ENCODE measurements at regions not wholly inside any gene's neighbourhood (a gene's known extent, or its start where the extent isn't known, plus 50 kb on each side); places are given as distances from the start of the nearest gene placed in this dataset.
"Not testable (repeated sequence)": the region's sequence is repeated elsewhere in the genome, so short reads cannot be mapped to it uniquely, and the experiment has no call there.

DNA sequence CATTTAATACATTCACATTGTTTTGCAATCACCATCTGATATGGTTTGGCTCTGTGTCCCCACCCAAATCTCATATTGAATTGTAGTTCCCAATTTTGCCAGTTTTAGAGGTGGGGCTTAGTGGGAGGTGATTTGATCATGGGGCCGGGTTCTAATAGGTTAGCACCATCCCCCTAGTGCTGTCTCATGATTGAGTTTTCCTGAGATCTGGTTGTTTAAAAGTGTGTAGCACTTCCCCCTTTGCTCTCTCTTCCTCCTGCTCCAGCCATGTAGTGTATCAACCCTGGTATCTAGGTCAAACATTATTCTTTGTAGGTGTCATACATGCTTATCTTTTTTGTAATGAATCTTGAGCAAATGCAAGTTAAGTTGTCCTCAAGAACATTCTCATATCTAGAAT is 83.3 kb upstream of the KIT start:
- DNase-seq (no peak), ATAC-seq (no peak)

DNA sequence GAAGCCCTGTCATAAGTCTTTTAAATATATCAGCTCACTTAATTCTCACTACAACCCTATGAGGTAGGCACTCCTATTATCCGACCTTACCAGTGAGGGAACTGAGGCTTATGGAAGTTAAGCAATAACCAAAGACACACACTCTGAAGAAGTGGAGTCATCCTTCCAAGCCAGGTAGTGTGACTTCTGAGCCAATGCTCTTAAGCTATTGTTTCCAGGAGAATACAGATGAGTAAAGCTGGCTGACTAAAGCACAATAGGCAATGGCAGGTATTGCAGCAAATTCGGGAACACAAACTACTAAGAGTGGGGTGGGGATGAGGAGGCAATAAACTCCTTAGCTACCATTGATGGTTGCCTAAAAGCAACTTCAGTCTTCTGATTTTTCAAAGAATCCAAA is 81.8 kb upstream of the KIT start:
- no peak for DNase-seq
- ATAC-seq = no peak

DNA sequence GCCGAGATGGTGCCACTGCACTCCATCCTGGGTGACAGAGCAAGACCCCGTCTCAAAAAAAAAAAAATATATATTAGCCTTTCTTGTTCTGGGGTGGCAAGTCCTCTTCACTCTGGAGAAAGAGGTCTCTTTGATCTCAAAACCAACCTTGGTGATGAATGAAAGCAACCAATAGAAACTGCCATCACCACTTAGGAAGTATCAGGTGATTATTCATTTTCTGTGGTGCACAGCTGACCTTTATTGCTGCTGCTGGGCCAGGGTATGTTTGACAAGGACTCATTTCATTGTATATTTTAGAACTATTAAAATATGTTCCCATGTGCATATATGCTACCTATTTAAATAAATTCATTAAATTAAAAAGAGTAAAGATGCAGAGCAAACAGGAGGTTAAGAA is 76.0 kb upstream of the KIT start:
- DNase-seq (no peak), ATAC-seq (no peak)

DNA sequence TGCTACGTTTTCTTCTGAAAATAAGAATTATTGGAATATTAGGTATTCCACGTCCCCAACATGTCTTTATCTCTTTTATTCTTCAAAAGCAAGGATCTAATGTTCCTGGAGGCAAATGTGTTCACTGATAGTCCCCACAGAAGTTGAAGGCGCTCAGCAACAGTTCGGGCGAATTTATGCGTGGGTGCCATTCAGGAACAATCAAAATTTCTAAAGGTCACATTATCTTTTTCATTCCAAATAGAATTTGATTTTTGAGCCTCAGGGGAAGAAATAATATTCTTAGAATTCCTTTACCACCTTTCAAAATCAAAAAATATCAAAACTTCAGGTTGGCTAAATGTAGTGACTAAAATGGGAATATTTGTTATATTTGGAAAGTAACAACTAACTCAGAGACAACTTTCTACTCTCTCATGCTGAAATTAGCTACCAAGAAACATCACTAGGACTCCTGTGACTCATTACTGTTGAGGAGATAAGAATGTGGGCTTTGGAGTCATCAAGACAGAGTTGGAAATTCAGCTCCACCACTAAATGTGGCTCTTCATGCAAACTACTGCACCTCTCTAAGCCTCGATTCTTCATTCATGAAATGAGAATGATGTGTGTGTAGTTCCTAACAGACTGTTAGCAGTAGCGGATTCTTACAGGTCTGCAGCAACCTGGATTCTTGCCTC is 72.3 kb upstream of the KIT start:
- ATAC-seq (no peak), DNase-seq (no peak)

DNA sequence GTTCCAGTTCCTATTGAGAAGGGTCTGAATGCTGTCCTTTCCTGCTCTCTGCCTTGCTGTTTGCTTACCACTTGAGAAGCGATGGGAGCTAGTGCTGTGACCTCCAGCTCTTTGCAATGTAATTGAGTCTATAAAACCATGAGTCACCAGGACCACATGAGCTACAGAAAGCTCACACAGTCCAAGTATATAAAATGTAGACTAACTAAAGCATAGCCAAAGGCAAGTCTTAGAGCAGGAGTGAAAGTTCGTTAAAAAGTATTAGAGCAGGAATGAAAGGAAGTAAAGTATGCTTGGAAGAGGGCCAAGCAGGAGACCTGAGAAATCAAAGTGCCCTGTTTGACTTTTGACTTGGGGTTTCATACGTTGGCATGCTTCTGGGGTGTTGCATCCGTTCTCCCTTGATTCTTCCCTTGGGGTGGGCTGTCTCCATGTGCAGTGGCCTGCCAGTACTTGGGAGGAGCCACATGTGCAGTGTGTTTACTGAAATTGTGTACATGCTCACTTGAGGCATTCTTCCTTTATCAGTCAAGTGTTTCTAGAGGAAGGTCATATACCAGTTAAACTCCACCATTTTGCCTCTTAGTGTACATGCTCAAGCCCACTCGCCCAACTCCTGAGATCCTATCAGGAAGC is 71.3 kb upstream of the KIT start:
- no peak for ATAC-seq
- DNase-seq = no peak

DNA sequence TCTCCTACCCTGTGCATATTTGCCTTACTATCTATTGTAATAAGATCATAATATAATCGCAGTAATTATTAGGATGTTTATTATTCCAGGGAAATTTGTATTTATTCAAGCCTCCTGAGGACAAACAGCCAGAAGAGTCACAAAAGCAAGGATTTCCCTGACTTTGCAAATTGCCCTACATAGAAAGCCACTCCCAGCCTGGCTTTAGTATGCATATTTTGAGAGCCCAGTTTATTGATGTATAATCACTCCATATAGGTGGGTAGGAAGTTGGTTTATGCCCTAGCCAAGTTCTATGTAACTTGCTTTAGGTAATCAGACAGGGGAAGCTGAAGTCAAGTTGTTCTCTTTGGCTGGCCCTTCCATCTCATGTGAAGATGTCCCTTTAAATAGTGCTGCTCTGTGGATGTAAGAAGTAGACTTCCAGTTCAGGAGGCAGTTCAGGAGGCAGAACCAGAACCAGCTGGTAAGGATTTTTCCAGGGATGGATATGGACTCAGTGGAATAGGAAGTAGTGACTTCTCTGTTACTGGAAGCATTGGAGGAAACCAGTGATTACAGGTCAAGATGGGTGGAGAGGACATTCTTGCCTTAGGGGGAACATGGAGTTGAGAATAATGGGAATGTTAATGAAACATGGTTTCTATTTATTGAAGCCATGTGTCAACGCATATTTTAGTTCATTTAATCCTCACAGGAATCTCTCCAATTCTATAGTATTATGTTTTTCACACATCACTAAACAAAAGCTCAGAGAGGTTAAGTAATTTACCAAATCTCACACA is 70.5 kb upstream of the KIT start:
- no peak for DNase-seq
- no peak for ATAC-seq

DNA sequence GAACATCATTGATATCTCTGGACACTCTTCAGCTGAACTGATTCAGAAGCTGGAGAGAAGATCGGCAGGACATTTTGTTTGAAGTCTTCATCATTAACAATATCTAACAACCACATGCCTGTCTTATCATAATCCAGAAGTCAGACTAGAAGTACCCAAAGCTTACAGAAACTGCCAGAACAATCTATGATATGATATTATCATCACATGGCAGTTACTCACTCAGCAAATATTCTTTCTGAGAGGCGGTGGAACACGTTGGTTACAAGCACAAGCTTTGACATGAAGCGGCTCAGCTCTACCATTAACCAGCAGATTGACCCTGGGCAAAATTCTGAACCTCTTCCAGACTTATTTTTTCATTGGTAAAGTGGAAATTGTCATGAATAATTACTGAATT is 69.4 kb upstream of the KIT start:
- DNase-seq (no peak), ATAC-seq (no peak)

DNA sequence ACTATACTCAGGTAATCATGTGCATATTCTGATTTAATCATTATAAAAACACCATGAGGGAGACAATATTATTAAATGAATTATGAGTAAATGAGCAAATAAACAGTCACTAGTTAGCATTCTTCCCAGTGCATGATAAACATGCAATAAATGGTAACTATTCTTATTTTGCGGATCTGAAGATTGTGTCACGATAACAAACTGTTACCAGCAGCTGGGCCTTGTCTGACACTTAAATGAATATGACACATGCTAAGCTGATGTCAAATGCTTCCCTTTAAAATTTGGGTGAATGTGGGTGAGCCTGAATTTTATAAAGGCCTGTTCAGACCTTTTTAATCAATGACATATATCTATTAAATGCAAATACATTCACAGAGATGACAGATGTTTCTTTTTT is 68.2 kb upstream of the KIT start:
- DNase-seq (no peak), ATAC-seq (no peak)

DNA sequence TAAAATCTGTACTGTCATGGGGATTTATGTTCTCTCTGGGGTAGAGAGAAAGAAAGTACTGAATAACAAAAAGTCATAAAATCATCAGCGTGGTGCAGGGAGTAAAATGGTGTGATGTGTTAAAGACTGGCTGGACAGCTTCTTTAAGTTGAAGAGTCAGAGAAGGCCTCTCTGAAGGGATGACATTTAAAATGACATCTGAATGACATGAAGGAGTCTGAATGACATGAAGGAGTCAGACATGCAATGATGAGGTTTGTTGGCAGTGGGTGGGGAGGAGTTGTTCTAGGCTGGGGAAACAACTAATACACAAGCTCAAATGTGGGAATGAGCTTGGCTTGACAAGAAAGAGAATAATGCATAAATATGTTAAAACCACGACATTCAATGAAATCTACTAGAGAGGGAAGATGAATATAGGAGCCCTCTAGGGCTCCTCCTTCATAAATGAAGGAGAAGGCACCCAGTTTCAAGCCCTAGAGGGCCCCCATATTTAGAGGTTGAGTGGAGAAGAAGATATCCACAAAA is 63.9 kb upstream of the KIT start:
- no peak for DNase-seq
- no peak for ATAC-seq

DNA sequence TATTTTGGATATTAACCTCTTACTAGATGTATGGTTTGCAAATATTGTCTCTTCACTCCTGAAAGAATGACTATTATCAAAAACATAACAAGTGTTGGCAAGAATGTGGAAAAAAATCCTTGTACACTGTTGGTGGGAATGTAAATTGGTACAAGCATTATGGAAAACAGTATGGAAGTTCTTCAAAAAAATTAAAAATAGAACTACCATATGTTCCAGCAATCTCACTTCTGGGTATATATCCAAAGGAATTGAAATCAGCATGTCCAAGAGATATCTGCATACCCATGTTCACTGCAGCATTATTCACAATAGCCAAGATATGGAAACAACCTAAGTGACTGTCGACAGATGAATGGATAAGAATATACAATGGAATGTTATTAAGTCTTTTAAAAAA is 61.6 kb upstream of the KIT start:
- DNase-seq (no peak), ATAC-seq (no peak)

DNA sequence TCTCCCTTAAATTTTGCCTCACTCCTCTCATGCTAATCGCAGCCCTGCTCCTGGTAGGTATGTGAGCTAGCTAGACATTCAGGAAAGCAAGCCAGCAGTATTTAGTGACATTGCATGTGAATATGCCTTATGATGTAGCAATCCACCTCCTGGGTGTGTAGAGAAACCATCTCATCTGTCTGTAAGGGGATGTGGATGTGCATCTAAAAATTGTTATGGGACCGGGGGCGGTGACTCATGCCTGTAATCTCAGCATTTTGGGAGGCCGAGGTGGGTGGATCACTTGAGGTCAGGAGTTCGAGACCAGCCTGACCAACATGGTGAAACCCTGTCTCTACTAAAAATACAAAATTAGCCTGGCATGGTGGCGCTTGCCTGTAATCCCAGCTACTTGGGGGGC is 60.1 kb upstream of the KIT start:
- DNase-seq, ATAC-seq: not testable (repeated sequence)

DNA sequence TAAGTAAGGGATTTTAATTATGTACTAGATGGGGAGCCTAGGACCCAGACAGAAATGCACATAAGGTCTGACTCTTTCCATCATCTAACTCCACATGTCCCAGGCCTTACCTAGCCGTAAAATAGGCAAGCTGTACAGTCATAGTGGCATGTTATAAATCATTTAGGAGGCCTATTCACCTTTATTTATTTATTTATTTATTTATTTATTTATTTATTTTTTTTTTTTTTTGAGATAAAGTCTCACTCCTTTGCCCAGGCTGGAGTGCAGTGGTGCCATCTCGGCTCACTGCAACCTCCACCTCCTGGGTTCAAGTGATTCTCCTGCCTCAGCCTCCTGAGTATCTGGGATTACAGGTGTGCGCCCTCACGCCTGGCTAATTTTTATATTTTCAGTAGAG is 55.6 kb upstream of the KIT start:
- not testable (repeated sequence) for ATAC-seq, DNase-seq

DNA sequence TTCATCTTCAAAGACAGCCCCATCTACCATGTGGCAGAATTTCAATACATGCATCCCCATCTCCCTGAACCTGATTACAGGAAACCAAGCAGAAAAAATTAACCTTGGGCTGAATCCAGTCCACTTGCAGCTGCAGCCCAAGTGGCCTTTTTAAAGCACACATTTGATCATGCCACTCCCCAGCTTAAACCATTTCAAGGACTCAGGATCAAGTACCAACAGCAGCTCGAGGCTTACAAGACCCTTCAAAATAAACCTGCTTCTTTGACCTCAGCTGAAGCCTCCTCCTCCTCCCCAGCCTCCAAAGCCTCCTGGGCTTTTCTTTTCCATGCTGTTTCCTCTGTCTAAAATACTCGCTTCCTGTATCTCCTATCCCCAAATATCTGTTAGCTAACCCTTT is 50.7 kb upstream of the KIT start:
- no peak for DNase-seq
- ATAC-seq = no peak

DNA sequence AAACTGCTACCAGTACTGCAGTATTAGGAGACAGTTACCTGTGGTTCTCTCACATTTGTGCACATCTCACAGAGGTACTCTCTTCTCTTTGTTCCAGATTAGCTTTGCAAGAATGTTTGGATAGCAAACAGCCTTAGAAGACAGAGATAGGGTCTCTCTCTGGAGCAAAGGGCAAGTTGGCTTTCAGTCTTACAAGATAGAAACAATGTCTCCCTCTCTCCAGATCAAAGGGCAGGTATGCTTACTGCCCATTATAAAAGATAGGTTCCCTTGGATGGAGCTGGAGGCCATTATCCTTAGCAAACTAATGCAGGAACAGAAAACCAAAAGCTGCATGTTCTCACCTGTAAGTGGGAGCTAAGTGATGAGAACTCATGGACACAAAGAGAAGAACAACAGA is 50.2 kb upstream of the KIT start:
- ATAC-seq (no peak), DNase-seq (no peak)

Data from stimulated activated naive CD8-positive, alpha-beta T cell treated with anti-CD3 and anti-CD28 coated beads, Interleukin-15, Interleukin-2, amounts not matched to agents 100 U/mL and 50 U/mL, for 24 hours (primary cell).